DMS153 (cell line): ENCODE measurements at regions not wholly inside any gene's neighbourhood (a gene's known extent, or its start where the extent isn't known, plus 50 kb on each side); places are given as distances from the start of the nearest gene placed in this dataset.
"Not testable (repeated sequence)": the region's sequence is repeated elsewhere in the genome, so short reads cannot be mapped to it uniquely, and the experiment has no call there.

Experiments
- DNase-seq: peaks from one replicate; lab custom pipeline; 2025; lab: John Stamatoyannopoulos, UW

DNA sequence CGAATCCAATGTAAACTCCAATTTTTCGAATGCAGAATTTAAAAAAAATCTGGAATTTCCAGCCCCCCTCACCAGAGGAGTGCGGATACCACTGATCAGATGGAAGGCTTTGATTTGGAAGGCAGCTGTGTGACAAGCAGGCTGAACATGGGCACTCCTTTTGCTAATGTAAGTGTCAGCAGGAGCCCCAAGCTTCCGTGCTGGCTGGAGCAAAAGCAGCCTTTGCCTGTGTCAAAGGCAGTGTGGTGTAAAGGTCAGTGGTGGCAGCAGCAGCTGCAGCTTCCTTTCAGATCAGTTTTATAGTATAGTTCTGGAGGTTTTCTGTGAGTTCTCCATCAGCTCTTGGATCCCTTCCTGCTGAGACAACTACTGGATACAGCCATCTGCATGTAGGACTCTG, 259.9 kb downstream of the CTH start:
- DNase-seq, result no peak

DNA sequence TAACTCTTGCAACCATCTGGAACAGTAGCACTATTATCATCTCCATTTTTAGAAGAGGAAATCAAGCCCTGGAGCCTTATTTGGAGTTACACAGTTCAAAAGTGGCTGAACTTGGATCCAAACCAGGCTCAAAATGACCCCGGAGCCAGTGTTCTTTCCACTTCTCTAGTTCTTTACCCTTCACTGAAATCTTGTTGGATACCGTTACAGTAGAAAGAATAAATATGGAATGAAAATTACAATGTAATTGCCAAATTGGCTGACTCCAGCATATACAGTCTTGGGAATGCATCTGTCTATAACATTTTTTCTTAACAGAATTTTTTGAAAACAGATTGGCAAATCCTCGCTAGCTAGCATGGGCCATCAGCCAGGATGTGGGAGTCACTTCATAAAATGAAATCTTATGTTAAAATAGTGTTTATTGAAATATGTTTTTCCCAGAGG, 261.4 kb downstream of the CTH start:
- DNase-seq, result no peak

GRCh38 chr1:70674941-70675685, 264.0 kb downstream of the CTH start:
- no peak for DNase-seq

DNA sequence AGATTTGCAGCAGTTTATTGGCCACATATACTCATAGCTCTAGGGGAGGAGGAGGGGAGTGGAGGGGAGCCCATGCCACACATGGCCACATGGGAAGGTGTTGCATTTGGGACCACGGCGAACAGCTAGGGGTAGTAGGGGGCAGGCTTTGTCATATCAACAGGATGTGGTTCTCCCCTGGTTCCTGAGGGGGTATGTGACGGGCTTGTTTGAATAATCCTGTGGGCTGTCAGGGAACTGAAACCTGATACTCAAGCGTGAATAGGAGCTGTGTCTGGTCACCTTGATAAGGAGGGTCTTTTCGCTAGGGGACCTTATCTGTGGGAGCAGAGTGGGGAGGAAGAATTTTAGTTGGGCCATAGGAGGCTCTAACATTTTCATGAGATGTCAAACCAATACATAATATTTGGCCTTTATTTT, 264.7 kb downstream of the CTH start:
- DNase-seq, result no peak

DNA sequence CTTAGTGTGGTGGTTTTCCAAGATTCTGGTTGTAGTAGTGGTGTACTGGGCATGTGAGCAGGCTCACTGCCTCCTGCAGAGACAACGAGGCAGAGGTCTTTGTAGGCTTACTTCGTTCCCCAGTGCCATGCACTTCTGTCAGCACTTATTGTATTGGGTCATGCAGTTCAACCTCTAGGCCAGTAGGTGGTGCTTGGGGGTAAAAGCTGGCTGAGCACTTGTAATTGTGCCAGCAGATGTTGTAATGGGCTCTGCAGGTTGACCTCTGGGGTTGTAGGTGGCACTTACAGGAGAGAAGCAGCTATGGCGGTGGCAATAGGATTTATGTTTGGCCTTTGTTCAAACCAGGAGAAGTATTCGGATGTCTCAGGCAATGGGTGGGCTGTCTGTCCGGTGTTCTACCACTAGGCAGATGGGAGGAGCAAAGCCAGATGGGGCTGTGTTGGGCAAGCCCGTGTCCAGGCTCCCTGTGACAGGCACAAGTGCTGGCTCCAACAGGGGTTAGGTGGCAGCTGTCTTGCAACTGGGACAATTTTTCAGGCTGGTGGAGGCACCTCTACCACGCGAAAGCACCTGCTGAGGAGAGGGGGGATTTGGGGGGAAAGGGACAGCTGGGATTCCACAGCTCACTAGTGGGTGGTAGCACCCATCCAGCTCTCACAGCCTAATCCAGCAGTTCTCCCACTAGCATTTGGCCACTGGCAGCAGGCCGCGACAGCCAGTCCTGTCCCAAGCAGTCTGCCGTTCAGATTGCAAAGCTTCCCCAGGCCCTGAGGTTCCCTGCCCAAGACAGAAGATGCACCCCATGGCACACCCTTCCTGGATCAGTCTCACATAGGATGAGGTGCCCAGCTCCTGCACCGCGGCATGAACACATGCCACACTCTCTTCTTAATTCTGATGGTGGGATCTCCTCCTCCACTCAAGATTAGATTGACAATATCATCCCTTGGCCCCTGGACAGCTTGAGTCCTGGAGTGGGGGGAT, 274.5 kb downstream of the CTH start:
- peak; percentile 49 for DNase-seq

DNA sequence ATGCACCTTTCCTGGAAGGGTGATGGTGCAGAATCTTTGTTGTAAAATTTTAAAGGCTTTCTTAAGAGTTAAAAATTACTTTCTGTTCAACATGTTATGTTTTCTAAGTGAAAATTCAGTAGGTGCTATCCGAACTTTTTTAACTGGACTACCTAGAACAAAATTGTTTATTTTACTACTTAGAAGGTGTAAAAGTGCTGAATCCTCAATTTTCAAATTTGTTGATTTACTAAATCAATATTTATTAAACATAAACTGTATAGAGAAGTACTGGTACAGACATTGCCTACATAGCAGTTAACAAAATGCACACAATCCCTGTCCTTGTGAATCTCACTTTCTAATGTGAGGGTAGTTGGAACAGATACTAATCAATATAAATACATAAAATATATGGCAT, 277.5 kb downstream of the CTH start:
- no peak for DNase-seq

DNA sequence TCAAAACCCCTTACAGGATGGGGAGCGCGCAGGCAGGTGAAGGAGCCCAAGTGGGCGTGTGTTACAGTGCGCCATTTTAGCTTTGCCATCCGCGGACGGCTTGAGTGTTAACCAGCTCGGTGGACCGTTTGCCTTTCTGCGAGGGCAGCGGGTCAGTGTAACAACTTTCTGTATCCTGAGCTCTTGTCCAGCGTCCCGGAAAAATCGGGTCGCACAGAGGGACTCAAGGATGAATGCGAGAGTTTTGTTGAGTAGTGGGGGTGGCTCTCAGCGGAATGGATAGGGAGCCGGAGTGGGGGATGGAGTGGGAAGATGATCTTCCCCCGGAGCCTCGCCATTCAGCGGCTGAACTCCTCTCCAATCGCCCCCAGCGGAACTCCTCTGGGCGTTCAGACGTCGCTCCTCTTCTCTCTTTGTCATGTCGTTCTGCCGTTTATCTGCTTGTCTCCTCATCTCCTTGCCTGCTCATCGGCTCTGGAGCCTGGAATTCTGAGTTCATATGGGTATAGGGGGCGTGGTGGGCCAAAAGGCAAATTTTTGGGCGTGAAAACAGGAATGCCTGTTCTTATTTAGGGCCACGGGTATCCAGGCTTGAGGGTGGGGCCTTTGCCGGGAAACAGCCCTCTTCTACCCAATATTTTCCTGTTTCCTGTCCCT, 295.4 kb downstream of the CTH start:
- no peak for DNase-seq

GRCh38 chr1:70707214-70707613, 296.1 kb downstream of the CTH start:
- DNase-seq, result no peak

DNA sequence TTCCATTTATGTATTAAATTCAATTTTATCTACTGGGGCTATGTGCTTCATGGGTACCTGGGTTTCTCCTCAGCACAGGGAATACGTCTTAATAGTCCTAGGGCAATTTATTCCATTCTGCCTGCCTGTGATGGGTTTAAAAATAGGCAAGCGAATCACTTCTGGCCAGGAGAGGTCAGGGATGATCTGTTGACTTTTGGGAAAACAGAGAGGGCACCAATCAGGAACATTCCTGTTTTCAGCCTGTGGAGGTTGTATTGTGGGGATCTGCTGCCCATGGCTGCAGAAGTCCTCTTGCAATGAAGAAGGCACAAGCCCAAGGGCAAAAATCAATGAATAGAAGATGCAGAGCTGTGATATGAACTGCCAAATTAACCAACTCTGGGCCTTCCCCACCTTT, 303.1 kb downstream of the CTH start:
- no peak for DNase-seq

DNA sequence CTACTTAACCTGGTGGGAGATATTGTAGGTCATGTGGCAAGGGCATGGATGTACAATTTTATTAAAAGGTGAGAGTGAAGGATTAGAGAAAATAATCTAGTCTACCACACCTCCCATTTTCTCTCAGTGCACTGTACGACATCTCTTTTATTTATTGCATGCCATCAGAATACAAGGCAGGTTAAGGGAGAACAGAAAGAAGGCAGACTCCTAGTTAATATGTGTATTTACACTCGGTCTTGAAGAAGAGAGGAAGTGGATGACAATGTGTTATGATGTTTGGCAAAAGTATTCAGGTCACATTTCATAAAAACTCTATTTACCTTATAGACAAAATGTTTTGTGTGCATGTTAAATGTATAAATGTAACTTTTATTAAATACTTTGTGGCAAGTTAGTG, 306.1 kb downstream of the CTH start:
- DNase-seq, result no peak

DNA sequence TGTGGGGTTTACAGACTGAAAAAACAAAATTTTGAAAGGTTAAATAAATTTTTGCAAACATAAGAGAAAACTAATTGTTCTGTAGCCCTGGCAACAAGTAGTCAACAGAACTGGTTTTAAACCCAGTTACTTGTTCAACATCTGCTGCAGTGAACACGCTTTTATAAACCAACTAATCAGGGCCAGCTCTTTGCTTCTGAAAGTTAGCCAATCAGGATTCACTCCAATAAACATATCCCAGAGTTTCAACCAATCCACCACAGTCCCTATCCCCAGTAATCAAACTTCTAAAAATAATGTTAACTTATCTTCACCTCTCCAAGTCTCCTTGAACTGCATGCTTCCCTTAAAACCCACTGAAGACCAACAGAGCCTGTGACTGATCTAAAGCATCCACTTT, 306.6 kb downstream of the CTH start:
- DNase-seq, result no peak

GRCh38 chr1:70718086-70718630, 307.1 kb downstream of the CTH start:
- DNase-seq, result no peak

- DNase-seq, result no peak
These were observed 308.1 kb downstream of the CTH start for GRCh38 chr1:70719154-70719553.

- peak; percentile 37 for DNase-seq
These were observed 309.0 kb downstream of the CTH start for GRCh38 chr1:70720109-70720508.

DNA sequence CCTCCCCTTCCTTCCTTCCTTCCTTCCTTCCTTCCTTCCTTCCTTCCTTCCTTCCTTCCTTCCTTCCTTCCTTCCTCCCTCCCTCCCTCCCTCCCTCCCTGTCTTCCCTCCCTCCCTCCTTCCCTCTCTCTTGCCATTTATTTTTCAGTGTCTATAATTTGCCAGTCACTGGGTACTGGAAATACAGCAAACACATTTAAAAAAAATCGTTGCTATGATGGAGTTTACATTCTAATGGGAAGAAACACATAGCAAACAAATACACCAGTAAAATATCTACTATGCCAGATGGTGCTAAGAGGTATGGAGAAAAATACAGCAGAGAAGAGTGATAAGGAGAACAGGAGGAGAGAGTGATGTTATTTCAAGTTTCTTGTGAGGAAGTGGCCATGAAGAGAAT, 309.5 kb downstream of the CTH start:
- no peak for DNase-seq

- DNase-seq, result no peak
These were observed 316.9 kb downstream of the CTH start for GRCh38 chr1:70727886-70728489.

DNA sequence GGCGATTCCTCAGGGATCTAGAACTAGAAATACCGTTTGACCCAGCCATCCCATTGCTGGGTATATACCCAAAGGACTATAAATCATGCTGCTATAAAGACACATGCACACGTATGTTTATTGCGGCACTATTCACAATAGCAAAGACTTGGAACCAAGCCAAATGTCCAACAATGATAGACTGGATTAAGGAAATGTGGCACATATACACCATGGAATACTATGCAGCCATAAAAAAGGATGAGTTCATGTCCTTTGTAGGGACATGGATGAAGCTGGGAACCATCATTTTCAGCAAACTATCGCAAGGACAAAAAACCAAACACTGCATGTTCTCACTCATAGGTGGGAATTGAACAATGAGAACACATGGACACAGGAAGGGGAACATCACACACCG, 311.1 kb downstream of the PTGER3 start:
- not testable (repeated sequence) for DNase-seq

- no peak for DNase-seq
These were observed 310.5 kb downstream of the PTGER3 start for GRCh38 chr1:70737125-70737524.

GRCh38 chr1:70738624-70739023, 309.0 kb downstream of the PTGER3 start:
- no peak for DNase-seq

GRCh38 chr1:70745199-70745598, 302.4 kb downstream of the PTGER3 start:
- DNase-seq, result no peak

- DNase-seq, result not testable (repeated sequence)
These were observed 301.6 kb downstream of the PTGER3 start for GRCh38 chr1:70746062-70746461.

DNA sequence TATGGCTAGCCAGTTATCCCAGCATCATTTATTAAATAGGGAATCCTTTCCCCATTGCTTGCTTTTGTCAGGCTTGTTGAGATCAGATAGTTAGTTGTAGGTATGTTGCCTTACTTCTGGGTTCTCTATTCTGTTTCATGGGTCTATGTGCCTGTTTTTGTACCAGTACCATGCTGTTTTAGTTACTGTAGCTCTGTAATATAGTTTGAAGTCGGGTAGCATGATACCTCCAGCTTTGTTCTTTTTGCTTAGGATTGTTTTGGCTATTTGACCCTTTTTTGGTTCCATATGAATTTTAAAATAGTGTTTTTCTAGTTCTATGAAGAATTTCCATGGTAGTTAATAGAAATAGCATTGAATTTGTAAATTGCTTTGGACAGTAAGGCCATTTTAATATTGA, 300.5 kb downstream of the PTGER3 start:
- DNase-seq, result not testable (repeated sequence)
